Dedifferentiated amniotic fluid mesenchymal stem cell (primary cell): ENCODE measurements at regions not wholly inside any gene's neighbourhood (a gene's known extent, or its start where the extent isn't known, plus 50 kb on each side); places are given as distances from the start of the nearest gene placed in this dataset.

Experiments
- DNase-seq: peaks from one replicate; pipeline ENCODE4 v3.0.0-alpha.2; 2016; ENCODE audit errors: extremely low spot score

- DNase-seq, result no peak
These were observed 129.2 kb upstream of the FAM3C start for GRCh38 chr7:121525155-121525819.

GRCh38 chr7:121521711-121522400, 125.7 kb upstream of the FAM3C start:
- no peak for DNase-seq

- DNase-seq, result no peak
These were observed 124.8 kb upstream of the FAM3C start for GRCh38 chr7:121520911-121521310.

- no peak for DNase-seq
These were observed 123.7 kb upstream of the FAM3C start for GRCh38 chr7:121519548-121520521.

- no peak for DNase-seq
These were observed 121.5 kb upstream of the FAM3C start for GRCh38 chr7:121517591-121517990.

- DNase-seq, result no peak
These were observed 120.7 kb upstream of the FAM3C start for GRCh38 chr7:121516821-121517220.

- no peak for DNase-seq
These were observed 119.7 kb upstream of the FAM3C start for GRCh38 chr7:121515630-121516401.

GRCh38 chr7:121515229-121515628, 119.1 kb upstream of the FAM3C start:
- DNase-seq, result no peak

- DNase-seq, result no peak
These were observed 117.0 kb upstream of the FAM3C start for GRCh38 chr7:121513105-121513504.

GRCh38 chr7:121510858-121511482, 114.9 kb upstream of the FAM3C start:
- DNase-seq, result no peak

GRCh38 chr7:121510302-121510701, 114.2 kb upstream of the FAM3C start:
- no peak for DNase-seq

GRCh38 chr7:121505540-121506182, 109.6 kb upstream of the FAM3C start:
- DNase-seq, result no peak

- DNase-seq, result peak; percentile 20
These were observed 108.9 kb upstream of the FAM3C start for GRCh38 chr7:121505021-121505420.

GRCh38 chr7:121504482-121504881, 108.4 kb upstream of the FAM3C start:
- peak; percentile 78 for DNase-seq

- no peak for DNase-seq
These were observed 107.6 kb upstream of the FAM3C start for GRCh38 chr7:121503730-121504129.

- no peak for DNase-seq
These were observed 106.9 kb upstream of the FAM3C start for GRCh38 chr7:121503039-121503438.

- no peak for DNase-seq
These were observed 105.5 kb upstream of the FAM3C start for GRCh38 chr7:121501566-121501965.

GRCh38 chr7:121500360-121501058, 104.4 kb upstream of the FAM3C start:
- no peak for DNase-seq

- no peak for DNase-seq
These were observed 103.5 kb upstream of the FAM3C start for GRCh38 chr7:121499624-121500023.

- DNase-seq, result no peak
These were observed 102.7 kb upstream of the FAM3C start for GRCh38 chr7:121498816-121499215.
